ENCODE measurements at regions not wholly inside any gene's neighbourhood (a gene's known extent, or its start where the extent isn't known, plus 50 kb on each side); places are given as distances from the start of the nearest gene placed in this dataset.
"Not testable (repeated sequence)": the region's sequence is repeated elsewhere in the genome, so short reads cannot be mapped to it uniquely, and the experiment has no call there.

GRCh38 chr20:23147964-23148730 lies 62.0 kb upstream of the CD93 start:
- no peak for DNase-seq

GRCh38 chr20:23147647-23147963 lies 61.5 kb upstream of the CD93 start:
- DNase-seq, result no peak

GRCh38 chr20:23146857-23147637 lies 60.9 kb upstream of the CD93 start:
- no peak for DNase-seq

- no peak for DNase-seq
Measured at GRCh38 chr20:23146181-23146580, 60.1 kb upstream of the CD93 start.

- peak; percentile 57 for DNase-seq
Measured at GRCh38 chr20:23145281-23145700, 59.2 kb upstream of the CD93 start.

- no peak for DNase-seq
Measured at GRCh38 chr20:23144856-23145255, 58.7 kb upstream of the CD93 start.

- no peak for DNase-seq
Measured at GRCh38 chr20:23143986-23144690, 58.0 kb upstream of the CD93 start.

GRCh38 chr20:23143098-23143497 lies 57.0 kb upstream of the CD93 start:
- no peak for DNase-seq

GRCh38 chr20:23142162-23143050 lies 56.3 kb upstream of the CD93 start:
- DNase-seq, result no peak

- DNase-seq, result no peak
Measured at GRCh38 chr20:23141450-23142161, 55.5 kb upstream of the CD93 start.

GRCh38 chr20:23140991-23141390 lies 54.9 kb upstream of the CD93 start:
- DNase-seq, result no peak

GRCh38 chr20:23139984-23140383 lies 53.9 kb upstream of the CD93 start:
- DNase-seq, result not testable (repeated sequence)

GRCh38 chr20:23139524-23139923 lies 53.4 kb upstream of the CD93 start:
- no peak for DNase-seq

GRCh38 chr20:23138682-23139081 lies 52.6 kb upstream of the CD93 start:
- no peak for DNase-seq

GRCh38 chr20:23138226-23138625 lies 52.1 kb upstream of the CD93 start:
- no peak for DNase-seq

- no peak for DNase-seq
Measured at GRCh38 chr20:23136893-23137745, 51.0 kb upstream of the CD93 start.

- no peak for DNase-seq
Measured at GRCh38 chr20:23135449-23136420, 49.6 kb upstream of the CD93 start.

Measured in retina (tissue), 1 donor.